Stimulated activated CD8-positive, alpha-beta memory T cell treated with anti-CD3 and anti-CD28 coated beads, Interleukin-4, amount 100 ng/mL, for 24 hours (primary cell): ENCODE measurements at regions not wholly inside any gene's neighbourhood (a gene's known extent, or its start where the extent isn't known, plus 50 kb on each side); places are given as distances from the start of the nearest gene placed in this dataset.
"Not testable (repeated sequence)": the region's sequence is repeated elsewhere in the genome, so short reads cannot be mapped to it uniquely, and the experiment has no call there.

Experiments used
- DNase-seq: peaks from one replicate; pipeline ENCODE4 v3.0.0-alpha.2; 2020; ENCODE audit warnings: low read depth

DNA sequence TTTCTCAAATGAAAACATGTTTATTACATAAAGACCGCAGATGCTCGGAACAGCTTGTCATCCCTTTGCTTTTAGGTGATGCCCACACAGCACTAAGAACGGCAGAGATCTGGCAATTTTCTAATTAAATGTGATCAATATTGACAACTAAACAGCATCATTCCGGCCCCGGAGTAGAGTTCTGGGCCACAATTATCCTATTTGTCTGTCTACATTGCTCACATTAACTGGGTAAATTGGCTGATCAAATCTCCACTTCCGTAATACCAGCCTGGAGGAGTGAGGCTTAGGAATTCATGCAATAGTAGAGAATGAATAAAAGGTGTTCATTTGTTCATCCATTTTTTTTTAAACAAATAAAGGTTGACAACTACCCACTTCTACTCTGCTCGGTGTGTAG is 245.1 kb upstream of the C9orf72 start:
- DNase-seq = no peak

- DNase-seq = no peak
These were observed 255.6 kb upstream of the C9orf72 start for GRCh38 chr9:27828908-27829307.

DNA sequence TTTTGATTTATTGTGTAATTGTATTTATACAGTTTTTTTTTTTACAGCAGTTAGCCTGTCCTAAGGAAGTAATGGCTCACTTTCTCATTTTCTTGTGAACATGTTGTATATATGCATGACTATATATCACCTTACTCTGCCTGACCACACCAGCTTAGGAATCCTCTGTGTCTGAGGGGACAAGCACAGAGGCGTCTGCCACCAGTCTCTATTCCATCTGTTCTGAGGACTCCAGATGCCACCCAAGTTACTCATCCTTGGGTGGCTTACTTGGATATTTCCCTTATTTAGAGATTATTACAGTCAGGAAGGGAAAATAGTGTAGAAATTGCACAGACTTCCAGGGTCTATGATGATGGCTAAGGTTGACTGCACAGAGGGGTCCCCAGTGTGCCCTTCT is 256.3 kb upstream of the C9orf72 start:
- DNase-seq = no peak

DNA sequence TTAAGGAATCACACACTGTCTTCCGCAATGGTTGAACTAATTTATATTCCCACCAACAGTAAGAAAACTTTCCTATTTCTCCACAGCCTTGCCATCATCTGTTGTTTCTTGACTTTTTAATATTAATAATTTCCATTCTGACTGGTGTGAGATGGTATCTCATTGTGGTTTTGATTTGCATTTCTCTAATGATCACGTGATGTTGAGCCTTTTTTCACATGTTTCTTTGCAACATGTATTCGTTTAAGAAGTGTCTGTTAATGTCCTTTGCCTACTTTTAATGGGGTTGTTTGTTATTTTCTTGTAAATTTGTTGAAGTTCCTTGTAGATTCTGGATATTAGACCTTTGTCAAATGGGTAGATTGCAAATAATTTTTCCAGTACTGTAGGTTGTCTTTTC is 258.8 kb upstream of the C9orf72 start:
- DNase-seq = not testable (repeated sequence)

GRCh38 chr9:27835286-27835685 is 262.0 kb upstream of the C9orf72 start:
- no peak for DNase-seq

DNA sequence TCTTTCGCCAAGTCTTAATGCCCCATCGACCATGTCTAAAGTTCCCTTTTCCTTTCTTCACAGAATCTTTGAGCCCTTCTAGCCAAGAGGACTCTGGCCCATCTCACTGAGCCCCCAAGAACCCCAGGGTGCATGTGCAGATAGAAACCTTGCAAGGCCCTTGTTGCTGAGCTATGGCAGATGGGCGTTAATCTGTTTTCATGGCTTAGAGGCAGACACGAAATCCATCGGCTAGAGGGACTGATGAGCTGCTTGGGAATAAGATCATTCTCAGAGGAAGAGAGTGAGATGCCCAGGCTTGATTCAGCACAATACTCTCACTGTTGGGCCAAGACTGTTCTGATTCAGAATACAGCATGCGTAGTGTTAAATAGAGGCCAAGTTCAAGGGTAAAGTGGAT is 262.5 kb upstream of the C9orf72 start:
- DNase-seq = no peak

- DNase-seq = no peak
These were observed 263.6 kb upstream of the C9orf72 start for GRCh38 chr9:27836661-27837401.

GRCh38 chr9:27838876-27839275 is 265.6 kb upstream of the C9orf72 start:
- no peak for DNase-seq

GRCh38 chr9:27839767-27840166 is 266.5 kb upstream of the C9orf72 start:
- DNase-seq = not testable (repeated sequence)

DNA sequence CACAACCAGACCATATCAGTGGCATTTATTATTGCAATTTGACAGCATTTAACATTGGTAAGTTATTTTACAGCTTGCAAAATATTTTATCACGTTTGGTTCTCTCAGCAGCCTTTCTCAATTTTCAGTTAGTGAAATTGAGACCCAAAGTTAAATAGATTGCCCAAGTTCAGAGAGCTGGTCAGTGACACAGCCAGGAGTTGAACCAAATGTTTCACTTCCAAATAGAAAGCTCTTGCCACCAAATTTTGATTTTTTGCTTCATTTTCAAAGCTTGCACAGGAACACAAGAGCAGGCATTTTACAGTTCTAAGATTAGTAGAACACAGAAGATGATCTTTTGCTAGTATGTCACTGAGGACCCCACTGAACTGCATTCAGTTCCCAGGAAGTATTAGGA is 271.5 kb upstream of the C9orf72 start:
- DNase-seq = no peak

GRCh38 chr9:27847380-27847779 is 274.1 kb upstream of the C9orf72 start:
- DNase-seq = no peak

DNA sequence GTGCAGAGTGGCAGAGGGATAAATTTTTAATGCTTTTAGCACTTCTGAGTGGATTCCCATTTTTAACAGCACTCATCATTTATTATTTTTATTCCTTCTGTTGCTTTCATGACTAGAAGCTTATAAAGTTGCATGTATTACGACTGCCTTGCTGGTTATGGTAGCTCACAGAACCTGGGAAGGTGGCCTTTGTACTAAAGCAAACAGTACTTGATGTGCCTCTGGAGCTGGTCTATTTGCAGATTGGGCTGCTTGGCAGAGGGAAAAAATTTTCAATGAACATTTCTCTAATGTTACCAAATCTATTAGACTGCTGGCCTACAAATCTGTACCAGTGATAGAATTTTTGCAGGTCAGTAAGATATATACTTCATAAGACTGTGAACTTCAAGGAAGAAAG is 274.5 kb upstream of the C9orf72 start:
- DNase-seq = no peak

GRCh38 chr9:27848315-27848714 is 275.0 kb upstream of the C9orf72 start:
- no peak for DNase-seq

GRCh38 chr9:27851858-27852257 is 278.6 kb upstream of the C9orf72 start:
- no peak for DNase-seq

GRCh38 chr9:27853529-27853928 is 280.2 kb upstream of the C9orf72 start:
- DNase-seq = no peak

- DNase-seq = no peak
These were observed 282.8 kb upstream of the C9orf72 start for GRCh38 chr9:27856054-27856453.

- DNase-seq = no peak
These were observed 283.5 kb upstream of the C9orf72 start for GRCh38 chr9:27856748-27857147.

DNA sequence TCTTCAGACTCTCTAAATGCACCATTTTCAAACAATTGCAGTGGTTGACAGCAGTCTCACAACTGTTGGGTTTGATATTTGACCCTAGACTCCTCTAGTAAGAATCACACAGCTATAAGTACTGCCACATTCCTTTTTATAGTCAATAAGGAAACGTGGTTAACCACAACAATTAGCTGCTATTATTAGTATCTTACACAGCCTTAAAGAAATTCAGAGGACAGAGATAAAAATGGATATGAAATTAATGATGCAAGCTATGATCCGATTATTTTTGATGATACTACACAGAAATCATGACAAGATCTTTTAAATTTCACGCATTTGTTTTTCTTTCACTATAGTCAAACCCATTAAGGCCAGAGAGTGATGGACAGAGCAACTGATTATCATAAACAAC is 288.6 kb upstream of the C9orf72 start:
- no peak for DNase-seq

GRCh38 chr9:27864644-27865438 is 291.6 kb upstream of the C9orf72 start:
- no peak for DNase-seq

GRCh38 chr9:27866741-27867140 is 293.5 kb upstream of the C9orf72 start:
- no peak for DNase-seq

GRCh38 chr9:27870404-27870803 is 297.1 kb upstream of the C9orf72 start:
- no peak for DNase-seq

DNA sequence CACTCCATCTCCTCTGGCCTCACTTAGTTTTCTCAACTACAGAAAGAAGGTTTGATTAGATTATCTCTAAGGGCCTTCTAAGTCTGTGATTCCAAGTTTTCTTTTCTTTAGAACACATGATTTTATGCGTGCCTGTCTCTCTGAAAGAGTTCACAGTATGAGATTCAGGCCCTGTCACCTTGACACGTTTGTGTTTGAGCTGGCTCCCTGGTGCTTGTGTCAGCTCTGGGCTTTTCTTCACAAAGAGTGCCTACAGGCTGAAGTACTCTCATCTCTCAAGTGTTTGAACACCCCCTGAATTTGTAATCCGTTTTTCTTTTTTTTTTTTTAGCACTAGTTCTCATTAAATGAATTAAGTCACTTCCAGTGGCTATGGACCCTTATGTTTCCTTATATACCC is 306.9 kb upstream of the C9orf72 start:
- DNase-seq = no peak

DNA sequence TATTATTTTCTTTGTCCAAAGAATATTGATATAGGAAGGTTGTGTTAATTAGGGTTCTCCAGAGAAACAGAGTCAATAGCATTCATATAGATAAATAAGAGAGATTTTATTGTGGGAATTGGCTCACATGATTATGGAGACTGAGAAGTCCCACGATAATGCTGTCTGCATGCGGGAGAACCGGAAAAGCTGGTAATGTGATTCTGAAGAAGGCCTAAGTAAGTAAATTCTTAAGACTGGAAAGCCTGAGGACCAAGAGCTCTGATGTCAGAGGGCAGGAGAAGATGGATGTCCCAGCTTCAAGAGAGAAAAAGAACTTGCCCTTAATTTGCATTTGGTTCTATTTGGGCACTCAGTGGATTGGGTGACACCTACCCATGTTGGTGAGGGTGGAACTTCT is 307.4 kb upstream of the C9orf72 start:
- no peak for DNase-seq
